GM13977 (cell line): ENCODE measurements at regions not wholly inside any gene's neighbourhood (a gene's known extent, or its start where the extent isn't known, plus 50 kb on each side); places are given as distances from the start of the nearest gene placed in this dataset.
A peak's percentile ranks its signal among the peaks of the same experiment; 100 is the strongest.

Experiments
- DNase-seq: peaks from one replicate; pipeline ENCODE4 v3.0.0; 2012; ENCODE audit warnings: low spot score
- CTCF ChIP-seq: IDR thresholded peaks from 2 replicates; pipeline ENCODE4 v1.5.1; 2012; ENCODE audit warnings: mild to moderate bottlenecking, control low read depth; ENCODE audit not compliant: insufficient read depth; ENCODE audit errors: extremely low read depth, missing control alignments
- in situ Hi-C: fragments of 300-500 bp; cut with MboI; formaldehyde crosslinking; loops from one replicate; pipeline ENCODE4 v1.12.0; 2022; ENCODE audit warnings: low sequenced_read_pairs, low pct_unique_long_range_greater_than_20kb, mixed read lengths, inconsistent platforms; ENCODE audit not compliant: unreplicated experiment

GRCh38 chr16:52976539-52977167 lies 76.0 kb downstream of the CHD9NB start:
- in situ Hi-C loops = no loop called here
- TF ChIP-seq CTCF = peak; percentile 51
- peak; percentile 42 for DNase-seq

GRCh38 chr16:52967744-52968143 lies 85.0 kb downstream of the CHD9NB start:
- in situ Hi-C loops = no loop called here
- TF ChIP-seq CTCF = no peak
- no peak for DNase-seq

GRCh38 chr16:52964290-52964689 lies 88.4 kb downstream of the CHD9NB start:
- in situ Hi-C loops = no loop called here
- TF ChIP-seq CTCF = no peak
- no peak for DNase-seq

- no peak for TF ChIP-seq CTCF
- DNase-seq = no peak
- in situ Hi-C loops = no loop called here
Observed at GRCh38 chr16:52963855-52964242, 88.8 kb downstream of the CHD9NB start.

- TF ChIP-seq CTCF = no peak
- in situ Hi-C loops = no loop called here
- no peak for DNase-seq
Observed at GRCh38 chr16:52963212-52963854, 89.4 kb downstream of the CHD9NB start.

GRCh38 chr16:52958951-52959350 lies 93.7 kb downstream of the CHD9NB start:
- in situ Hi-C loops = no loop called here
- no peak for TF ChIP-seq CTCF
- no peak for DNase-seq
